ENCODE measurements at regions not wholly inside any gene's neighbourhood (a gene's known extent, or its start where the extent isn't known, plus 50 kb on each side); places are given as distances from the start of the nearest gene placed in this dataset.
"Not testable (repeated sequence)": the region's sequence is repeated elsewhere in the genome, so short reads cannot be mapped to it uniquely, and the experiment has no call there.

- not testable (repeated sequence) for DNase-seq
Observed at GRCh38 chr6:102808944-102809505, 1415.5 kb downstream of the GRIK2 start.

GRCh38 chr6:102799051-102799450 is 1405.5 kb downstream of the GRIK2 start:
- ATAC-seq (ENCODE audit: low FRiP score), result no peak
- H3K4me3 ChIP-seq (ENCODE audit: low read length in 2 of 2), result no peak overlapping the region
- no peaks in the 10 kb centered on the region for H3K36me3 ChIP-seq (ENCODE audit: control insufficient read depth in 1 of 2, insufficient read depth in 2 of 2, low read length in 1 of 2)
- no peak overlapping the region for H3K27ac ChIP-seq (ENCODE audit: low read depth in 1 of 2, low read length in 2 of 2)
- H3K4me1 ChIP-seq (ENCODE audit: control insufficient read depth in 1 of 2, insufficient read depth in 2 of 2, low read length in 2 of 2), result no peaks in the 10 kb centered on the region
- H3K9me3 ChIP-seq (ENCODE audit: control insufficient read depth, low read length), result no peaks in the 10 kb centered on the region
- intact Hi-C loops (cut with DNase I), result no loop called here
- no peak for DNase-seq
- 70 to 72% methylated on average over 13 of the region's 13 CpGs for WGBS, 2 donors
- H3K27me3 ChIP-seq (ENCODE audit: control insufficient read depth in 1 of 2, insufficient read depth in 2 of 2, low read length in 1 of 2), result no peaks in the 10 kb centered on the region

More at GRCh38 chr6:102808944-102809505, 1415.5 kb downstream of the GRIK2 start:
- intact Hi-C loops (cut with DNase I); H3K4me3 ChIP-seq (ENCODE audit: low read length in 2 of 2); H3K27me3 ChIP-seq (ENCODE audit: control insufficient read depth in 1 of 2, insufficient read depth in 2 of 2, low read length in 1 of 2); ATAC-seq (ENCODE audit: low FRiP score); H3K4me1 ChIP-seq (ENCODE audit: control insufficient read depth in 1 of 2, insufficient read depth in 2 of 2, low read length in 2 of 2); H3K9me3 ChIP-seq (ENCODE audit: control insufficient read depth, low read length); H3K36me3 ChIP-seq (ENCODE audit: control insufficient read depth in 1 of 2, insufficient read depth in 2 of 2, low read length in 1 of 2); H3K27ac ChIP-seq (ENCODE audit: low read depth in 1 of 2, low read length in 2 of 2): not testable (repeated sequence)
- 88 to 91% methylated on average over 11 of the region's 11 CpGs for WGBS, 2 donors

GRCh38 chr6:102798636-102799035 is 1405.1 kb downstream of the GRIK2 start:
- Histone ChIP-seq H3K27ac (ENCODE audit: low read depth in 1 of 2, low read length in 2 of 2) (no peak overlapping the region), H3K9me3 (ENCODE audit: control insufficient read depth, low read length) (no peaks in the 10 kb centered on the region), H3K36me3 (ENCODE audit: control insufficient read depth in 1 of 2, insufficient read depth in 2 of 2, low read length in 1 of 2) (no peaks in the 10 kb centered on the region), H3K4me1 (ENCODE audit: control insufficient read depth in 1 of 2, insufficient read depth in 2 of 2, low read length in 2 of 2) (no peaks in the 10 kb centered on the region), H3K4me3 (ENCODE audit: low read length in 2 of 2) (no peak overlapping the region), H3K27me3 (ENCODE audit: control insufficient read depth in 1 of 2, insufficient read depth in 2 of 2, low read length in 1 of 2) (no peaks in the 10 kb centered on the region)
- intact Hi-C loops (cut with DNase I), result no loop called here
- 13 to 18% methylated on average over 13 of the region's 13 CpGs for WGBS, 2 donors
- DNase-seq (no peak), ATAC-seq (ENCODE audit: low FRiP score) (no peak)

- Histone ChIP-seq H3K4me3 (ENCODE audit: low read length in 2 of 2) (no peak overlapping the region), H3K27me3 (ENCODE audit: control insufficient read depth in 1 of 2, insufficient read depth in 2 of 2, low read length in 1 of 2) (no peaks in the 10 kb centered on the region), H3K4me1 (ENCODE audit: control insufficient read depth in 1 of 2, insufficient read depth in 2 of 2, low read length in 2 of 2) (no peaks in the 10 kb centered on the region), H3K9me3 (ENCODE audit: control insufficient read depth, low read length) (no peaks in the 10 kb centered on the region), H3K27ac (ENCODE audit: low read depth in 1 of 2, low read length in 2 of 2) (no peak overlapping the region), H3K36me3 (ENCODE audit: control insufficient read depth in 1 of 2, insufficient read depth in 2 of 2, low read length in 1 of 2) (no peaks in the 10 kb centered on the region)
- no peak for ATAC-seq (ENCODE audit: low FRiP score)
- no peak for DNase-seq
- intact Hi-C loops (cut with DNase I), result no loop called here
- WGBS, 2 donors, result 18 to 27% methylated on average over 1 of the region's 1 CpG
Observed at GRCh38 chr6:102793752-102794151, 1400.2 kb downstream of the GRIK2 start.

- H3K27ac ChIP-seq (ENCODE audit: low read depth in 1 of 2, low read length in 2 of 2), result no peak overlapping the region
- no peaks in the 10 kb centered on the region for H3K4me1 ChIP-seq (ENCODE audit: control insufficient read depth in 1 of 2, insufficient read depth in 2 of 2, low read length in 2 of 2)
- H3K27me3 ChIP-seq (ENCODE audit: control insufficient read depth in 1 of 2, insufficient read depth in 2 of 2, low read length in 1 of 2), result no peaks in the 10 kb centered on the region
- DNase-seq (no peak), ATAC-seq (ENCODE audit: low FRiP score) (no peak)
- no peaks in the 10 kb centered on the region for H3K9me3 ChIP-seq (ENCODE audit: control insufficient read depth, low read length)
- H3K36me3 ChIP-seq (ENCODE audit: control insufficient read depth in 1 of 2, insufficient read depth in 2 of 2, low read length in 1 of 2), result no peaks in the 10 kb centered on the region
- intact Hi-C loops (cut with DNase I), result no loop called here
- no peak overlapping the region for H3K4me3 ChIP-seq (ENCODE audit: low read length in 2 of 2)
- 68 to 74% methylated on average over 1 of the region's 1 CpG for WGBS, 2 donors
Observed at GRCh38 chr6:102774326-102774725, 1380.8 kb downstream of the GRIK2 start.

GRCh38 chr6:102773636-102774035 is 1380.1 kb downstream of the GRIK2 start:
- Histone ChIP-seq H3K27me3 (ENCODE audit: control insufficient read depth in 1 of 2, insufficient read depth in 2 of 2, low read length in 1 of 2) (no peaks in the 10 kb centered on the region), H3K36me3 (ENCODE audit: control insufficient read depth in 1 of 2, insufficient read depth in 2 of 2, low read length in 1 of 2) (no peaks in the 10 kb centered on the region), H3K27ac (ENCODE audit: low read depth in 1 of 2, low read length in 2 of 2) (no peak overlapping the region), H3K9me3 (ENCODE audit: control insufficient read depth, low read length) (no peaks in the 10 kb centered on the region), H3K4me3 (ENCODE audit: low read length in 2 of 2) (no peak overlapping the region), H3K4me1 (ENCODE audit: control insufficient read depth in 1 of 2, insufficient read depth in 2 of 2, low read length in 2 of 2) (no peaks in the 10 kb centered on the region)
- ATAC-seq (ENCODE audit: low FRiP score) (no peak), DNase-seq (no peak)
- intact Hi-C loops (cut with DNase I), result no loop called here
- WGBS, 2 donors, result 92% methylated on average over 2 of the region's 2 CpGs

GRCh38 chr6:102766963-102767362 is 1373.5 kb downstream of the GRIK2 start:
- H3K4me1 ChIP-seq (ENCODE audit: control insufficient read depth in 1 of 2, insufficient read depth in 2 of 2, low read length in 2 of 2), result no peaks in the 10 kb centered on the region
- H3K9me3 ChIP-seq (ENCODE audit: control insufficient read depth, low read length), result no peaks in the 10 kb centered on the region
- H3K27me3 ChIP-seq (ENCODE audit: control insufficient read depth in 1 of 2, insufficient read depth in 2 of 2, low read length in 1 of 2), result no peaks in the 10 kb centered on the region
- 9 to 16% methylated on average over 2 of the region's 2 CpGs for WGBS, 2 donors
- no peak overlapping the region for H3K4me3 ChIP-seq (ENCODE audit: low read length in 2 of 2)
- no peaks in the 10 kb centered on the region for H3K36me3 ChIP-seq (ENCODE audit: control insufficient read depth in 1 of 2, insufficient read depth in 2 of 2, low read length in 1 of 2)
- ATAC-seq (ENCODE audit: low FRiP score) (no peak), DNase-seq (no peak)
- H3K27ac ChIP-seq (ENCODE audit: low read depth in 1 of 2, low read length in 2 of 2), result no peak overlapping the region
- intact Hi-C loops (cut with DNase I), result no loop called here

- ATAC-seq (ENCODE audit: low FRiP score), result no peak
- DNase-seq, result no peak
- no peaks in the 10 kb centered on the region for H3K4me1 ChIP-seq (ENCODE audit: control insufficient read depth in 1 of 2, insufficient read depth in 2 of 2, low read length in 2 of 2)
- no peak overlapping the region for H3K4me3 ChIP-seq (ENCODE audit: low read length in 2 of 2)
- no peaks in the 10 kb centered on the region for H3K27me3 ChIP-seq (ENCODE audit: control insufficient read depth in 1 of 2, insufficient read depth in 2 of 2, low read length in 1 of 2)
- no peaks in the 10 kb centered on the region for H3K36me3 ChIP-seq (ENCODE audit: control insufficient read depth in 1 of 2, insufficient read depth in 2 of 2, low read length in 1 of 2)
- 83 to 85% methylated on average over 10 of the region's 10 CpGs for WGBS, 2 donors
- no peak overlapping the region for H3K27ac ChIP-seq (ENCODE audit: low read depth in 1 of 2, low read length in 2 of 2)
- no peaks in the 10 kb centered on the region for H3K9me3 ChIP-seq (ENCODE audit: control insufficient read depth, low read length)
- intact Hi-C loops (cut with DNase I), result no loop called here
Observed at GRCh38 chr6:102764317-102764716, 1370.8 kb downstream of the GRIK2 start.

GRCh38 chr6:102763891-102764290 is 1370.4 kb downstream of the GRIK2 start:
- ATAC-seq (ENCODE audit: low FRiP score) (no peak), DNase-seq (no peak)
- Histone ChIP-seq H3K9me3 (ENCODE audit: control insufficient read depth, low read length) (no peaks in the 10 kb centered on the region), H3K4me1 (ENCODE audit: control insufficient read depth in 1 of 2, insufficient read depth in 2 of 2, low read length in 2 of 2) (no peaks in the 10 kb centered on the region), H3K27me3 (ENCODE audit: control insufficient read depth in 1 of 2, insufficient read depth in 2 of 2, low read length in 1 of 2) (no peaks in the 10 kb centered on the region), H3K4me3 (ENCODE audit: low read length in 2 of 2) (no peak overlapping the region), H3K36me3 (ENCODE audit: control insufficient read depth in 1 of 2, insufficient read depth in 2 of 2, low read length in 1 of 2) (no peaks in the 10 kb centered on the region), H3K27ac (ENCODE audit: low read depth in 1 of 2, low read length in 2 of 2) (no peak overlapping the region)
- 80% methylated on average over 2 of the region's 2 CpGs for WGBS, 2 donors
- intact Hi-C loops (cut with DNase I), result no loop called here
